NB4 (cell line): ENCODE measurements at regions not wholly inside any gene's neighbourhood (a gene's known extent, or its start where the extent isn't known, plus 50 kb on each side); places are given as distances from the start of the nearest gene placed in this dataset.

Source experiments
- CTCF ChIP-seq: IDR thresholded peaks from one replicate; pipeline ENCODE4 v1.5.1; 2012; ENCODE audit warnings: low read depth, low read length
- MAX ChIP-seq: IDR thresholded peaks from 2 replicates; pipeline ENCODE4 v1.6.1; 2011; ENCODE audit warnings: low read depth, low read length
- MYC ChIP-seq: IDR thresholded peaks from 2 replicates; pipeline ENCODE4 v1.6.1; 2011; ENCODE audit warnings: low read depth, low read length
- POLR2A ChIP-seq: IDR thresholded peaks from 2 replicates; pipeline ENCODE4 v1.6.1; 2011; ENCODE audit warnings: mild to moderate bottlenecking; ENCODE audit not compliant: insufficient read length; ENCODE audit errors: extremely low read depth

GRCh38 chr17:77042476-77043231 lies 98.1 kb upstream of the SEC14L1 start:
- TF ChIP-seq CTCF (no peak), POLR2A (no peak), MAX (no peak), MYC (no peak)
